PC-9 (cell line): ENCODE measurements at regions not wholly inside any gene's neighbourhood (a gene's known extent, or its start where the extent isn't known, plus 50 kb on each side); places are given as distances from the start of the nearest gene placed in this dataset.
"Not testable (repeated sequence)": the region's sequence is repeated elsewhere in the genome, so short reads cannot be mapped to it uniquely, and the experiment has no call there.

Source experiments
- BruUV-seq: library from RNA; stranded (reverse); fragments of 400-500 nt; replicated peaks from 2 replicates; lab custom pipeline; 2021; lab: Mats Ljungman, UMichigan
- CTCF ChIA-PET: fragments of 300-600 bp; sonication (Branson Sonifier 250); formaldehyde crosslinking; loops from one replicate; lab custom pipeline; 2022; ENCODE audit warnings: antibody characterized with exemption; lab: Charles Lee
- POLR2A ChIA-PET: fragments of 300-600 bp; sonication (Branson Sonifier 250); formaldehyde crosslinking; loops from one replicate; lab custom pipeline; 2022; ENCODE audit warnings: antibody characterized with exemption; ENCODE audit not compliant: unreplicated experiment; lab: Charles Lee
- DNase-seq, 2 experiments: peaks; one replicate each; pipeline versions ENCODE4 v3.0.0 to v3.0.0-alpha.2; 2015 to 2022; ENCODE audit warnings: mixed read lengths in 1 of 2
- H2AFZ ChIP-seq: fragments of 200-600 bp; sonication (generic); 2 replicates; pipeline ENCODE4 v1.8.1; 2017; ENCODE audit warnings: antibody characterized with exemption
- H3F3A ChIP-seq: fragments of 200-600 bp; sonication (generic); 2 replicates; pipeline ENCODE4 v1.8.1; 2017; ENCODE audit warnings: antibody characterized with exemption, mild to moderate bottlenecking, low read depth; ENCODE audit not compliant: insufficient read depth
- H3K27ac ChIP-seq: fragments of 200-600 bp; sonication (generic); 2 replicates; pipeline ENCODE4 v1.6.1; 2016; ENCODE audit warnings: mixed run types
- H3K27me3 ChIP-seq: fragments of 200-600 bp; sonication (generic); 2 replicates; pipeline ENCODE4 v1.6.1; 2016; ENCODE audit warnings: low read depth, mixed run types; ENCODE audit not compliant: insufficient read depth
- H3K36me3 ChIP-seq: fragments of 200-600 bp; sonication (generic); 2 replicates; pipeline ENCODE4 v1.6.1; 2016; ENCODE audit warnings: low read depth, mixed run types
- H3K4me1 ChIP-seq: fragments of 200-600 bp; sonication (generic); replicated peaks from 2 replicates; pipeline ENCODE4 v1.6.1; 2016; ENCODE audit warnings: mixed run types; ENCODE audit not compliant: insufficient read depth
- H3K4me2 ChIP-seq: fragments of 200-600 bp; sonication (generic); 2 replicates; pipeline ENCODE4 v1.6.1; 2017; ENCODE audit warnings: mixed run types
- H3K4me3 ChIP-seq: fragments of 200-600 bp; sonication (generic); 2 replicates; pipeline ENCODE4 v1.6.1; 2016; ENCODE audit warnings: mixed run types
- H3K79me2 ChIP-seq: fragments of 200-600 bp; sonication (generic); 2 replicates; pipeline ENCODE4 v1.6.1; 2017; ENCODE audit warnings: low read depth, mixed run types
- H3K9me2 ChIP-seq: fragments of 200-600 bp; sonication (generic); 2 replicates; pipeline ENCODE4 v1.8.1; 2017; ENCODE audit warnings: mild to moderate bottlenecking; ENCODE audit not compliant: insufficient read depth
- H3K9me3 ChIP-seq: fragments of 200-600 bp; sonication (generic); 2 replicates; pipeline ENCODE4 v1.8.1; 2016; ENCODE audit warnings: low read depth; ENCODE audit not compliant: insufficient read depth
- H4K20me1 ChIP-seq: fragments of 200-600 bp; sonication (generic); 2 replicates; pipeline ENCODE4 v1.8.1; 2017; ENCODE audit not compliant: insufficient read depth
- CTCF ChIP-seq: fragments of 200-600 bp; sonication (generic); conservative IDR thresholded peaks from 2 replicates; pipeline ENCODE4 v1.6.1; 2017; ENCODE audit warnings: mixed run types, antibody characterized with exemption, mild to moderate bottlenecking, moderate library complexity
- EZH2 ChIP-seq: fragments of 200-600 bp; sonication (generic); IDR thresholded peaks from 2 replicates; pipeline ENCODE4 v1.8.0; 2017; ENCODE audit warnings: antibody characterized with exemption, low read depth
- intact Hi-C: fragments of 100-400 bp; cut with micrococcal nuclease; formaldehyde crosslinking; loops from one replicate; pipeline ENCODE4 v1.10.0; 2022; ENCODE audit not compliant: unreplicated experiment

DNA sequence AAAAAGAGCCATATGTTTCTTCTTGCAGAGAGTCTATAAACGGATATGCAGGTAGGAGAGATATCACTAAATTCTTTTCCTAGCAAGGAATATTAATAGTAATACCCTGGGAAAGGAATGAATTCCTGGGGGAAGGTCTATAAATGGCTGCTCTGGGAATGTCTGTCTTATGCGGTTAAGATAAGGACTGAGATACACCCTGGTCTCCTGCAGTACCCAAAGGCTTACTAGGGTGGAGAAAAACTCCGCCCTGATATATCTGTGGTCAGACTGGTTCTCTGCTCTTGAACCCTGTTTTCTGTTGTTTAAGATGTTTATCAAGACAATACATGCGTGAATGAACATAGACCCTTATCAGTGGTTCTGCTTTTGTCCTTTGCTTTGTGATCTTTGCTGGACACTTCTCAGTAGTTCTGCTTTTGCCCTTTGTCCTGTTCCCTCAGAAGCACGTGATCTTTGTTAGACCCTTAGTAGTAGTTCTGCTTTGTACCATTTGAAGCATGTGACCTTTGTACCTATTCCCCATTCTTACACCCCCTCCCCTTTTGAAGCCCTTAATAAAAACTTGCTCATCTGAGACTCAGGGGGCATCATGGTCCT lies 173.1 kb upstream of the CCZ1B start:
- H3K27me3 ChIP-seq, CTCF ChIA-PET: not testable (repeated sequence)

DNA sequence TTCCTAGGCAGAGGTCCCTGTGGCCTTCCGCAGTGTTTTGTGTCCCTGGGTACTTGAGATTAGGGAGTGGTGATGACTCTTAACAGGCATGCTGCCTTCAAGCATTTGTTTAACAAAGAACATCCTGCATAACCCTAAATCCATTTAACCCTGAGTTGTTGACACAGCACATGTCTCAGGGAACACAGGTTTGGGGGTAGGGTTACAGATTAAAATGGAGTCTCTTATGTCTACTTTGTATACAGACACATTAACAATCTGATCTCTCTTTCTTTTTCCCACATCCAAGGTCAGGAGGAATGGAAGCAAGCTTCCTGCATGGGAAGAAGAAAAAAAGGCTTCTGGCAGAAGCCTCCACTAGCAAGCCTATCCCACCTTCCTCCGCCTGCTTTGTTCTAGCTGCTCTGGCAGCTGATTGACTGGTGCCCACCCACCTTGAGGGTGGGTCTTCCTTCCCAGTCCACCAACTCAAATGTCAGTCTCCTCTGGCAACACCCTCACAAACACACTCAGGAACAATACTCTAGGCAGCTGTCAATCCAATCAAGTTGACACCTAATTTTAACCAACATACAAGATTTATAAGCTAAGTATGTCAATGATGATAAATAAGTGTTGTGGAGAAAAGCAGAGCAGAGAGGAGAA lies 176.5 kb upstream of the CCZ1B start:
- no peaks in the 10 kb centered on the region for H3K4me1 ChIP-seq
- H4K20me1 ChIP-seq = no peaks in the 10 kb centered on the region
- no peaks in the 10 kb centered on the region for H3K9me3 ChIP-seq
- intact Hi-C loops = no loop called here
- H3K4me2 ChIP-seq = no peak overlapping the region
- no peaks in the 10 kb centered on the region for H3F3A ChIP-seq
- H3K27me3 ChIP-seq = no peaks in the 10 kb centered on the region
- no peak overlapping the region for H3K27ac ChIP-seq
- no peaks in the 10 kb centered on the region for H3K36me3 ChIP-seq
- BruUV-seq = no TSS peak
- no peak for DNase-seq
- no peaks in the 10 kb centered on the region for H3K9me2 ChIP-seq
- no peak overlapping the region for H3K4me3 ChIP-seq
- CTCF ChIA-PET = no interaction called here
- TF ChIP-seq CTCF = no peak
- TF ChIP-seq EZH2 = no peak
- POLR2A ChIA-PET = no interaction called here
- H3K79me2 ChIP-seq = no peaks in the 10 kb centered on the region
- H2AFZ ChIP-seq = no peak overlapping the region

More for the DNA sequence above, 173.1 kb upstream of the CCZ1B start:
- H4K20me1 ChIP-seq, intact Hi-C loops, POLR2A ChIA-PET, H3K4me3 ChIP-seq, H3K9me2 ChIP-seq, H3K4me2 ChIP-seq, H3K36me3 ChIP-seq, H3K27ac ChIP-seq, DNase-seq, H3K4me1 ChIP-seq, H3F3A ChIP-seq, BruUV-seq, H2AFZ ChIP-seq, H3K9me3 ChIP-seq, H3K79me2 ChIP-seq: not testable (repeated sequence)

- no peaks in the 10 kb centered on the region for H3K27me3 ChIP-seq
- no peak overlapping the region for H3K4me3 ChIP-seq
- H3K9me3 ChIP-seq = no peaks in the 10 kb centered on the region
- CTCF ChIA-PET = no interaction called here
- H3K36me3 ChIP-seq = no peaks in the 10 kb centered on the region
- POLR2A ChIA-PET = no interaction called here
- H3K4me1 ChIP-seq = no peaks in the 10 kb centered on the region
- no peak overlapping the region for H3K27ac ChIP-seq
- no peaks in the 10 kb centered on the region for H3K9me2 ChIP-seq
- no peak for TF ChIP-seq EZH2
- no peak for TF ChIP-seq CTCF
- no peak for DNase-seq
- H3F3A ChIP-seq = no peaks in the 10 kb centered on the region
- no peak overlapping the region for H3K4me2 ChIP-seq
- H3K79me2 ChIP-seq = no peaks in the 10 kb centered on the region
- H2AFZ ChIP-seq = no peak overlapping the region
- BruUV-seq = no TSS peak
- H4K20me1 ChIP-seq = no peaks in the 10 kb centered on the region
- intact Hi-C loops = no loop called here
Measured at GRCh38 chr7:7005303-7005702, 177.0 kb upstream of the C1GALT1 start.

DNA sequence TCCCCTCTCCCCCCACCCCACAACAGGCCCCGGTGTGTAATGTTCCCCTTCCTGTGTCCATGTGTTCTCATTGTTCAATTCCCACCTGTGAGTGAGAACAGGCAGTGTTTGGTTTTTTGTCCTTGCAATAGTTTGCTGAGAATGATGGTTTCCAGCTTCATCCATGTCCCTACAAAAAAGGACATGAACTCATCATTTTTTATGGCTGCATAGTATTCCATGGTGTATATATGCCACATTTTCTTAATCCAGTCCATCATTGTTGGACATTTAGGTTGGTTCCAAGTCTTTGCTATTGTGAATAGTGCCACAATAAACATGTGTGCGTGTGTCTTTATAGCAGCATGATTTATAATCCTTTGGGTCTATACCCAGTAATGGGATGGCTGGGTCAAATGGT lies 176.4 kb upstream of the C1GALT1 start:
- H3K9me3 ChIP-seq, intact Hi-C loops, H3K27me3 ChIP-seq, H3K79me2 ChIP-seq, H2AFZ ChIP-seq, H3F3A ChIP-seq, POLR2A ChIA-PET, H3K9me2 ChIP-seq, CTCF ChIA-PET, BruUV-seq, H3K36me3 ChIP-seq, DNase-seq, H3K4me3 ChIP-seq, H4K20me1 ChIP-seq, H3K4me2 ChIP-seq, H3K4me1 ChIP-seq, H3K27ac ChIP-seq: not testable (repeated sequence)

DNA sequence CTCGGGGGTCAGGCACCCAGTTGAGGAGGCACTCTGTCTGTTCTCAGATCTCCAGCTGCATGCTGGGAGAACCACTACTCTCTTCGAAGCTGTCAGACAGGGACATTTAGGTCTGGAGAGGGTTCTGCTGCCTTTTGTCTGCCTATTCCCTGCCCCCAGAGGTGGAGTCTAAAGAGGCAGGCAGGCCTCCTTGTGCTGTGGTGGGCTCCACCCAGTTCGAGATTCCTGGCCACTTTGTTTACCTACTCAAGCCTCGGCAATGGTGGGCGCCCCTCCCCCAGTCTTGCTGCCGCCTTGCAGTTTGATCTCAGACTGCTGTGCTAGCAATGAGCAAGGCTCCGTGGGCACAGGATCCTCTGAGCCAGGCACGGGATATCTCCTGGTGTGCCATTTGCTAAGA lies 171.1 kb upstream of the C1GALT1 start:
- POLR2A ChIA-PET = interaction anchor here (0.6 kb wide), 1 partner anchor 123 kb away, joined by 3 read pairs; no protein-coding TSS in a partner anchor
- peak in 1 of 2 experiments; percentile 25 for DNase-seq
- H3K9me3 ChIP-seq, H3K4me1 ChIP-seq, H3K36me3 ChIP-seq, H3K79me2 ChIP-seq, BruUV-seq, CTCF ChIA-PET, H3K27me3 ChIP-seq, H3F3A ChIP-seq, H4K20me1 ChIP-seq, H3K9me2 ChIP-seq, H3K27ac ChIP-seq: not testable (repeated sequence)
- intact Hi-C loops = loop anchor here (5.0 kb wide), 1 partner anchor 86 kb away; no protein-coding TSS in a partner anchor
- Histone ChIP-seq H3K4me2 (peak overlapping the region; percentile 61), H2AFZ (peak overlapping the region; percentile 66; the same call in 1 of the 2 replicates), H3K4me3 (peak overlapping the region; percentile 46; the same call in 1 of the 2 replicates)

DNA sequence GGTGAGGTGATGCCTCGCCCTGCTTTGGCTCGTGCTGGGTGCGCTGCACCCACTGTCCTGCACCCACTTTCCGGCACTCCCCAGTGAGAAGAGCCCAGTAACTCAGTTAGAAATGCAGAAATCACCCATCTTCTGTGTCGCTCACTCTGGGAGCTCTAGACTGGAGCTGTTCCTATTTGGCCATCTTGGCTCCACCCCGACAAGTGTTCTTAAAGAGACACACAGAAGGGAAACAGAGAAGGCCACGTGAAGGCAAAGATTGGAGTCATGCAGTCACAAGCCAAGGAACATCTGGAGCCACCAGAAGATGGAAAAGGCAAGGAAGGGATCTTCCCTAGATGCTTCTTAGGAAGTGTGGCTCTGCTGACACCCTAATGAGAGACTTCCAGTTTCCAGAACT lies 170.6 kb upstream of the C1GALT1 start:
- peak overlapping the region; percentile 46; the same call in 1 of the 2 replicates for H3K4me3 ChIP-seq

More for the DNA sequence above, 170.6 kb upstream of the C1GALT1 start:
- peak in 1 of 2 experiments; percentile 15 for DNase-seq
- H3K27ac ChIP-seq, H3K4me1 ChIP-seq, CTCF ChIA-PET, H3K9me2 ChIP-seq, H3K79me2 ChIP-seq, H3K9me3 ChIP-seq, BruUV-seq, H3F3A ChIP-seq, H3K36me3 ChIP-seq, H3K27me3 ChIP-seq, H4K20me1 ChIP-seq: not testable (repeated sequence)
- POLR2A ChIA-PET = interaction anchor here (0.6 kb wide), 1 partner anchor 122 kb away, joined by 3 read pairs; no protein-coding TSS in a partner anchor
- intact Hi-C loops = loop anchor here (5.0 kb wide), 1 partner anchor 86 kb away; no protein-coding TSS in a partner anchor
- H3K4me2 ChIP-seq = peak overlapping the region; percentile 61
- peak overlapping the region; percentile 66; the same call in 1 of the 2 replicates for H2AFZ ChIP-seq
